Esophagus muscularis mucosa (tissue), 3 donors: ENCODE measurements at regions not wholly inside any gene's neighbourhood (a gene's known extent, or its start where the extent isn't known, plus 50 kb on each side); places are given as distances from the start of the nearest gene placed in this dataset.
"Not testable (repeated sequence)": the region's sequence is repeated elsewhere in the genome, so short reads cannot be mapped to it uniquely, and the experiment has no call there.

ENCODE experiments used
- CTCF ChIP-seq, 3 experiments: fragments of 200-600 bp in 2 of 3; fragments of 450-650 bp in 1 of 3; sonication (generic) in 2 of 3; IDR thresholded peaks; one replicate each; pipeline ENCODE4 v1.5.1; 2017 to 2019; ENCODE audit warnings: antibody characterized with exemption in 3 of 3, mild to moderate bottlenecking in 2 of 3, moderate library complexity in 1 of 3
- POLR2A ChIP-seq: fragments of 450-650 bp; IDR thresholded peaks from one replicate; pipeline ENCODE4 v1.6.1; 2017; ENCODE audit warnings: antibody characterized with exemption, moderate library complexity, mild to moderate bottlenecking, low read depth
- POLR2AphosphoS5 ChIP-seq, 2 donors: sonication (generic); formaldehyde crosslinking; IDR thresholded peaks; one replicate each; pipeline ENCODE4 v1.6.1; 2017; ENCODE audit warnings: antibody characterized with exemption in 2 of 2

GRCh38 chr1:120973836-120974235, 84.3 kb downstream of the PPIAL4A start:
- not testable (repeated sequence) for TF ChIP-seq CTCF (IDR thresholded peaks at IDR 0.05); POLR2A; POLR2AphosphoS5 (IDR thresholded peaks at IDR 0.05)
